ENCODE measurements at regions not wholly inside any gene's neighbourhood (a gene's known extent, or its start where the extent isn't known, plus 50 kb on each side); places are given as distances from the start of the nearest gene placed in this dataset.

DNA sequence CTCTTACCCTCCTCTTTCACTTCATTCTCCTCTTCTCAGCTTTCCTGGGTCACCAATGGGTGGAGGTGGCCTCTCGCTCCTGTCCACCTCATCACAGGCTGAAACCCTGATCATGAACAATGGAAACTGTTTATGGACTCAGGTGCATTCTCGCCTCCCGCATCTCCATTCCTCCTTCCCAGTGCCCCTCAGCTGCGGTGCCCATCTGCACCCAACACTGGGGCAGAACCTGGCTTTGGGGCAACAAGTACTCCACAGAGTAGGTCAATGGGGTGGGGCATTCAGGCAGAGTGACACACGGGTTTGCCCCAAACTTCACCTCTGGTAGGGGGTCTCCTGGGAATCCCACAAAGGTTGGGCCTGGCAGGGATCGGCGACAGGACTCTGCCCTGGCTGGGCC, 199.5 kb downstream of the RTP5 start:
- TF ChIP-seq, protein P1, sequence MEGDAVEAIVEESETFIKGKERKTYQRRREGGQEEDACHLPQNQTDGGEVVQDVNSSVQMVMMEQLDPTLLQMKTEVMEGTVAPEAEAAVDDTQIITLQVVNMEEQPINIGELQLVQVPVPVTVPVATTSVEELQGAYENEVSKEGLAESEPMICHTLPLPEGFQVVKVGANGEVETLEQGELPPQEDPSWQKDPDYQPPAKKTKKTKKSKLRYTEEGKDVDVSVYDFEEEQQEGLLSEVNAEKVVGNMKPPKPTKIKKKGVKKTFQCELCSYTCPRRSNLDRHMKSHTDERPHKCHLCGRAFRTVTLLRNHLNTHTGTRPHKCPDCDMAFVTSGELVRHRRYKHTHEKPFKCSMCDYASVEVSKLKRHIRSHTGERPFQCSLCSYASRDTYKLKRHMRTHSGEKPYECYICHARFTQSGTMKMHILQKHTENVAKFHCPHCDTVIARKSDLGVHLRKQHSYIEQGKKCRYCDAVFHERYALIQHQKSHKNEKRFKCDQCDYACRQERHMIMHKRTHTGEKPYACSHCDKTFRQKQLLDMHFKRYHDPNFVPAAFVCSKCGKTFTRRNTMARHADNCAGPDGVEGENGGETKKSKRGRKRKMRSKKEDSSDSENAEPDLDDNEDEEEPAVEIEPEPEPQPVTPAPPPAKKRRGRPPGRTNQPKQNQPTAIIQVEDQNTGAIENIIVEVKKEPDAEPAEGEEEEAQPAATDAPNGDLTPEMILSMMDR (IDR thresholded peaks at IDR 0.05; ENCODE audit: insufficient read depth, low read length) = no peak
- TF ChIP-seq POLR2AphosphoS5 (IDR thresholded peaks at IDR 0.05; ENCODE audit: low read depth) = no peak
- TF ChIP-seq REST (IDR thresholded peaks at IDR 0.05; ENCODE audit: insufficient replicate concordance, low read depth) = no peak
- no peak for TF ChIP-seq GABPA (IDR thresholded peaks at IDR 0.05; ENCODE audit: low read depth)
- TF ChIP-seq SPI1 (IDR thresholded peaks at IDR 0.05; ENCODE audit: borderline replicate concordance, low read depth) = no peak
